IPS-15b (cell line): ENCODE measurements at regions not wholly inside any gene's neighbourhood (a gene's known extent, or its start where the extent isn't known, plus 50 kb on each side); places are given as distances from the start of the nearest gene placed in this dataset.
"Not testable (repeated sequence)": the region's sequence is repeated elsewhere in the genome, so short reads cannot be mapped to it uniquely, and the experiment has no call there.

Source experiments
- H3K27me3 ChIP-seq: one replicate; pipeline ENCODE4 v1.6.1; 2013; ENCODE audit warnings: low read length; ENCODE audit not compliant: control insufficient read depth, insufficient read depth
- H3K36me3 ChIP-seq: one replicate; pipeline ENCODE4 v1.6.1; 2013; ENCODE audit warnings: low read length; ENCODE audit not compliant: control insufficient read depth, insufficient read depth
- H3K4me1 ChIP-seq: one replicate; pipeline ENCODE4 v1.6.1; 2013; ENCODE audit warnings: mild to moderate bottlenecking, low read length; ENCODE audit not compliant: control insufficient read depth, insufficient read depth
- H3K4me3 ChIP-seq: one replicate; pipeline ENCODE4 v1.5.1; 2013; ENCODE audit warnings: low read depth, low read length
- H3K9ac ChIP-seq: one replicate; pipeline ENCODE4 v1.6.1; 2013; ENCODE audit warnings: low read depth, mild to moderate bottlenecking, low read length
- H3K9me3 ChIP-seq: one replicate; pipeline ENCODE4 v1.6.1; 2013; ENCODE audit warnings: mild to moderate bottlenecking, low read length; ENCODE audit not compliant: control insufficient read depth, insufficient read depth

DNA sequence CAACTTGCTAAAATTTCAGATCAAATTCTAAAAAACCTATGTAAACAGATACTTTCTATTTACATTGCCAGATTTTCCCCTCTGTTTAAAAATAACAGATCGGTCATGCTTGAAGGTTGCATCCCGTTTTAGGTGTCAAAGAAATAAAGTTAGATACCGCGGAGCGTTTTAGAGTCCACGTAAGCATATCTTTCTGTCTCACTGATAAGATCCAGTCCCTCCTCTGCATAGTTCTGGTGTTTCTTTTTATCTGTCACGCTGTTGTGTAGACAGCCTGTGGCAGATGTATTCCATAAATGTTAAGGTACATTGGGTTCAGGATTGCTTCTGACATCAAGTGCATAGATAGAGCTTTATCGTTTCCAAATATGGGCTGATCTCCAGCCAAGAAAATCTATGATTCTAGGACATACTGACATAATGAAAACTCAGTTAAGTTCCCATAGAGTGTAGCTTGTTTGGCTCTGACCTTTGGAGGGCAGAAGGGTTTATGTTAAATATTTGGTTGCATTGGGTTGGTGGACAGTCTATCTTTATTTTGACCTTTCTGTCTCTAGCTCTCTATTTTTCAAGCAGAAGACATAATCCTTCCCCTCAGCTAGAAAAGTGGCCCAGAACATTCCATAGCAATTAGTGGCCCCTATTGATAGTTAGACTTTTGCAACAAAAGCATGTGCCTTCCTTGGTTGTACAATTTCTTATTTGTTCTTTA is 109.2 kb downstream of the GPR85 start:
- H3K9me3 ChIP-seq, H3K9ac ChIP-seq, H3K36me3 ChIP-seq, H3K4me1 ChIP-seq, H3K27me3 ChIP-seq, H3K4me3 ChIP-seq: not testable (repeated sequence)

- no peak overlapping the region for H3K9ac ChIP-seq
Observed at GRCh38 chr7:112970771-112971170, 115.9 kb downstream of the GPR85 start.

DNA sequence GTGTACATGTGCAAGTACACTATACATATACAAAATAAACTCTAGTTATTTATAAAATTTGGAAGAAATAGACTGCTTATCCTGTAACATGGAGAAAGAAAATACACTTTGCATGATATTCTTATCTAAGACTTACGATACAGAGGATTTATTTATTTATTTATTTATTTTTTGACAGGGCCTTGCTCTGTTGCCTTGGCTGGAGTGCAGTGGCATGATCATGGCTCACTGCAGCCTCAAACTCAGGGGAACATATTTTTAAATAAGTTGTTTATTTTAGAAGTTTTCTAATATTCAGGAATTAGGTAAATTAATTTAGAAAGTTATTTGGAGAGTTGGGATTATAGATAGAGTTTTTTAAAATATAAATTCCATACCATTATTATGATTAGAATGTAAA is 116.7 kb downstream of the GPR85 start:
- Histone ChIP-seq H3K27me3 (no peaks in the 10 kb centered on the region), H3K36me3 (no peaks in the 10 kb centered on the region), H3K9ac (no peak overlapping the region), H3K4me1 (no peaks in the 10 kb centered on the region), H3K4me3 (no peak overlapping the region), H3K9me3 (no peaks in the 10 kb centered on the region)

More at GRCh38 chr7:112970771-112971170, 115.9 kb downstream of the GPR85 start:
- Histone ChIP-seq H3K4me3 (no peak overlapping the region), H3K27me3 (no peaks in the 10 kb centered on the region), H3K36me3 (no peaks in the 10 kb centered on the region), H3K9me3 (no peaks in the 10 kb centered on the region), H3K4me1 (no peaks in the 10 kb centered on the region)

- Histone ChIP-seq H3K4me3 (no peak overlapping the region), H3K9ac (no peak overlapping the region), H3K36me3 (no peaks in the 10 kb centered on the region)
Observed at GRCh38 chr7:112965506-112965905, 121.1 kb downstream of the GPR85 start.

GRCh38 chr7:112963634-112964033 is 123.0 kb downstream of the GPR85 start:
- Histone ChIP-seq H3K27me3 (no peaks in the 10 kb centered on the region), H3K9ac (no peak overlapping the region), H3K4me1 (no peaks in the 10 kb centered on the region), H3K4me3 (no peak overlapping the region), H3K36me3 (no peaks in the 10 kb centered on the region), H3K9me3 (no peaks in the 10 kb centered on the region)

More at GRCh38 chr7:112965506-112965905, 121.1 kb downstream of the GPR85 start:
- no peaks in the 10 kb centered on the region for H3K27me3 ChIP-seq
- H3K4me1 ChIP-seq, result no peaks in the 10 kb centered on the region
- no peaks in the 10 kb centered on the region for H3K9me3 ChIP-seq

- no peaks in the 10 kb centered on the region for H3K4me1 ChIP-seq
- H3K4me3 ChIP-seq, result no peak overlapping the region
- no peak overlapping the region for H3K9ac ChIP-seq
- no peaks in the 10 kb centered on the region for H3K36me3 ChIP-seq
- H3K9me3 ChIP-seq, result no peaks in the 10 kb centered on the region
- H3K27me3 ChIP-seq, result no peaks in the 10 kb centered on the region
Observed at GRCh38 chr7:112962815-112963214, 123.8 kb downstream of the GPR85 start.

DNA sequence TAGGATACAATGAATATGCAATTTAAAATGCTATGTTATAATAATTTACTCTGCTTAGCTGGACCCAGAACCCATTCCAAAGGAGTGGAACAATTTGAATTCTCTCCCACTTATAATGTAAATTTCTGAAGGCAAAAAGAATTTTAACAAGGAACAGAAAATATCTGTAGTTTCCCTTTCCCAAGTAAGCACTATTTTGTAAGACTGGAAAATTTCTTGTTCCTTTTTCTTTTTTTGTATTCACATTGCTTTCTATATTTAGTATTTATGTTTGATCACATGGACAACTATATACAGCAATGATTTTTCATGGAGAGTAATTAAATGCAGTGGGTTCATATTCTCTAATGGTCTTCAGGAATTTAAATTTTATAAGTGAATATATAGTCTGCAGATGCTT is 127.4 kb downstream of the GPR85 start:
- no peaks in the 10 kb centered on the region for H3K27me3 ChIP-seq
- H3K4me3 ChIP-seq, result no peak overlapping the region
- H3K36me3 ChIP-seq, result no peaks in the 10 kb centered on the region
- no peaks in the 10 kb centered on the region for H3K4me1 ChIP-seq
- H3K9me3 ChIP-seq, result no peaks in the 10 kb centered on the region
- no peak overlapping the region for H3K9ac ChIP-seq

GRCh38 chr7:112958775-112959174 is 127.9 kb downstream of the GPR85 start:
- no peaks in the 10 kb centered on the region for H3K9me3 ChIP-seq
- H3K9ac ChIP-seq, result no peak overlapping the region
- H3K4me1 ChIP-seq, result no peaks in the 10 kb centered on the region
- H3K4me3 ChIP-seq, result no peak overlapping the region
- no peaks in the 10 kb centered on the region for H3K27me3 ChIP-seq
- no peaks in the 10 kb centered on the region for H3K36me3 ChIP-seq

DNA sequence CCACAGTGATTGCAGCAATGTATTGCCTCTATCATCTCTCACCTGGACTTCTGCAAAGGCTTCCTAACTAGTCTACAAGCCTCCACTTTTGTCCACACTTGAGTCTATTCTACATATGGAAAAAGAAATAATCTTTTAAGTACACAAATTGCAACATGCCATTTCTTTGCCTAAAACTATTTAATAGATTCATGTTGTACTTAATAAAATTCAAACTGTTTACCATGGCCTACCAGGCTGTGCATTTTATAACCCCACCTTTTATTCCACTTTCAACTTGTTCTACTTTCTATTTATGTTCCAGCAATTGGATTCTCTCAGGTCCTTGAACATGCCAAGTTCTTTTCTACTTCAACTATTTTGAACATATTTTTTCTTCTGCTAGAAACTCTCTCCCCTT is 128.7 kb downstream of the GPR85 start:
- no peaks in the 10 kb centered on the region for H3K9me3 ChIP-seq
- no peaks in the 10 kb centered on the region for H3K36me3 ChIP-seq

DNA sequence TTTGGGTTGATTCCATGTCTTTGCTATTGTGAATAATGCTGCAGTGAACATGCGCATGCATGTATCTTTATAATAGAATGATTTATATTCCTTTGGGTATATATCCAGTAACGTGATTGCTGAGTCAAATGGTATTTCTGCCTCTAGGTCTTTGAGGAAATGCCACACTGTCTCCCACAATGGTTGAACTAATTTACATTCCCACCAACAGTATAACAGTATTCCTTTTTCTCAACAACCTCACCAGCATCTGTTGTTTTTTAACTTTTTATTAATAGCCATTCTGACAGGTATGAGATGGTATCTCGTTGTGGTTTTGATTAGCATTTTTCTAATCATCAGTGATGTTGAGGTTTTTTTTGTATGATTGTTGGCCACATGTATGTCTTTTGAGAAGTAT is 133.6 kb downstream of the GPR85 start:
- not testable (repeated sequence) for H3K27me3 ChIP-seq, H3K4me1 ChIP-seq, H3K4me3 ChIP-seq, H3K9ac ChIP-seq, H3K9me3 ChIP-seq, H3K36me3 ChIP-seq

More for the DNA sequence above, 128.7 kb downstream of the GPR85 start:
- no peak overlapping the region for H3K4me3 ChIP-seq
- H3K4me1 ChIP-seq, result no peaks in the 10 kb centered on the region
- H3K27me3 ChIP-seq, result no peaks in the 10 kb centered on the region
- H3K9ac ChIP-seq, result no peak overlapping the region

DNA sequence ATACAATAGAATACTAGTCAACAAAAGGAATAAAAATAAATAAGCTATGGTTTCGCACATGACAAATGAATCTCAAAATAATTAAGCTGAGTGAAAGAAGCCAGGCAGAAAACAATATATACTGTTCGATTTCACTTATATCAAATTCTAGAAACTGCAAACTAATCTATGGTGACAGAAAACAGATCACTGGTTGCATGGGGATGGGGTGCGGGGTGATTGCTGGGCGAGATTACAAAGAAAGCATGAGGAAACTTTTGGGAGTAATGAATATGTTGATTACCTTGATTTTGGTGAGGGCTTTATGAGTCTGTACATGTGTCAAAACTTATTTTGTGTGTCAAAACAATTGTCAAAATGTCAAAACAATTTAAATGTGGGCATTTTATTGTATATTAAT is 135.6 kb downstream of the GPR85 start:
- no peaks in the 10 kb centered on the region for H3K36me3 ChIP-seq
- no peaks in the 10 kb centered on the region for H3K4me1 ChIP-seq
- no peak overlapping the region for H3K9ac ChIP-seq
- no peak overlapping the region for H3K4me3 ChIP-seq
- no peaks in the 10 kb centered on the region for H3K9me3 ChIP-seq
- H3K27me3 ChIP-seq, result no peaks in the 10 kb centered on the region

DNA sequence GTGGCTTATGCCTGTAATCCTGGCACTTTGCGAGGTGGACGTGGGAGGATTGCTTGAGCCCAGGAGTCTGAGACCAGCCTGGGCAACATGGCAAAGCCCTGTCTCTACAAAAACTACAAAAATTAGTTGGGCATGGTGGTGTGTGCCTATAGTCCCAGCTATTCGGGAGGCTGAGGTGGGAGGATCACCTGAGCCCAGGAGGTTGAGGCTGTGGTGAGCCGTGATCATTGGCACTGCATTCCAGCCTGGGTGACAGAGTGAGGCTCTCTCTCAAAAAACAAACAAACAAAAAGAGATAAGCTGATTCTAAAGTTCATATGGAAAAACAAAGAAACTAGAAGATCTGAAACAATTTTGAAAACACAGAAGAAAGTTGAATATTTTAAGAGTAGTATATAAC is 136.9 kb downstream of the GPR85 start:
- not testable (repeated sequence) for H3K4me3 ChIP-seq, H3K27me3 ChIP-seq, H3K9me3 ChIP-seq, H3K4me1 ChIP-seq, H3K9ac ChIP-seq, H3K36me3 ChIP-seq
